ENCODE measurements at regions not wholly inside any gene's neighbourhood (a gene's known extent, or its start where the extent isn't known, plus 50 kb on each side); places are given as distances from the start of the nearest gene placed in this dataset.

- no peak for TF ChIP-seq CTCF (IDR thresholded peaks at IDR 0.05)
- Histone ChIP-seq H3K4me3 (no peak overlapping the region), H3K27ac (no peak overlapping the region)
- no peak for DNase-seq (ENCODE audit: low spot score)
Observed at GRCh38 chr10:65194126-65194525, 1672.9 kb downstream of the REEP3 start.

- no peak for DNase-seq (ENCODE audit: low spot score)
- no peak overlapping the region for H3K4me3 ChIP-seq
- no peak for TF ChIP-seq CTCF (IDR thresholded peaks at IDR 0.05)
- H3K27ac ChIP-seq, result no peak overlapping the region
Observed at GRCh38 chr10:65194555-65194954, 1673.4 kb downstream of the REEP3 start.

- Histone ChIP-seq H3K27ac (no peak overlapping the region), H3K4me3 (no peak overlapping the region)
- no peak for TF ChIP-seq CTCF (IDR thresholded peaks at IDR 0.05)
- DNase-seq (ENCODE audit: low spot score), result no peak
Observed at GRCh38 chr10:65196111-65196510, 1674.9 kb downstream of the REEP3 start.

- no peak for DNase-seq (ENCODE audit: low spot score)
Observed at GRCh38 chr10:65197935-65198334, 1676.7 kb downstream of the REEP3 start.

GRCh38 chr10:65201491-65201890 is 1680.3 kb downstream of the REEP3 start:
- no peak for TF ChIP-seq CTCF (IDR thresholded peaks at IDR 0.05)
- no peak overlapping the region for H3K27ac ChIP-seq
- no peak for DNase-seq (ENCODE audit: low spot score)
- H3K4me3 ChIP-seq, result no peak overlapping the region

More at GRCh38 chr10:65197935-65198334, 1676.7 kb downstream of the REEP3 start:
- no peak for TF ChIP-seq CTCF (IDR thresholded peaks at IDR 0.05)
- H3K27ac ChIP-seq, result no peak overlapping the region
- no peak overlapping the region for H3K4me3 ChIP-seq

- no peak for TF ChIP-seq CTCF (IDR thresholded peaks at IDR 0.05)
Observed at GRCh38 chr10:65204999-65205398, 1683.8 kb downstream of the REEP3 start.

GRCh38 chr10:65213170-65213569 is 1692.0 kb downstream of the REEP3 start:
- Histone ChIP-seq H3K27ac (no peak overlapping the region), H3K4me3 (no peak overlapping the region)
- DNase-seq (ENCODE audit: low spot score), result no peak
- TF ChIP-seq CTCF (IDR thresholded peaks at IDR 0.05), result no peak

More at GRCh38 chr10:65204999-65205398, 1683.8 kb downstream of the REEP3 start:
- no peak for DNase-seq (ENCODE audit: low spot score)
- Histone ChIP-seq H3K27ac (no peak overlapping the region), H3K4me3 (no peak overlapping the region)

All from coronary artery (tissue), 2 donors.